Parathyroid adenoma (tissue), 2 donors: ENCODE measurements at regions not wholly inside any gene's neighbourhood (a gene's known extent, or its start where the extent isn't known, plus 50 kb on each side); places are given as distances from the start of the nearest gene placed in this dataset.

Experiments used
- H2AFZ ChIP-seq: fragments of 300-600 bp; sonication (generic); one replicate; pipeline ENCODE4 v1.7.0; 2017; ENCODE audit warnings: antibody characterized with exemption, mild to moderate bottlenecking
- H3K27ac ChIP-seq: fragments of 300-600 bp; sonication (generic); one replicate; pipeline ENCODE4 v1.7.0; 2017
- H3K27me3 ChIP-seq: fragments of 300-600 bp; sonication (generic); one replicate; pipeline ENCODE4 v1.7.0; 2017; ENCODE audit warnings: low read length; ENCODE audit not compliant: control insufficient read depth, insufficient read depth
- H3K36me3 ChIP-seq: fragments of 300-600 bp; sonication (generic); one replicate; pipeline ENCODE4 v1.7.0; 2017; ENCODE audit warnings: low read length; ENCODE audit not compliant: control insufficient read depth, insufficient read depth
- H3K4me1 ChIP-seq: fragments of 300-600 bp; sonication (generic); one replicate; pipeline ENCODE4 v1.7.0; 2017; ENCODE audit warnings: control low read depth
- H3K4me2 ChIP-seq: fragments of 300-600 bp; sonication (generic); one replicate; pipeline ENCODE4 v1.7.0; 2017; ENCODE audit warnings: low read length
- H3K4me3 ChIP-seq: fragments of 300-600 bp; sonication (generic); one replicate; pipeline ENCODE4 v1.7.0; 2017; ENCODE audit warnings: low read depth, low read length
- H3K79me2 ChIP-seq: fragments of 300-600 bp; sonication (generic); one replicate; pipeline ENCODE4 v1.7.0; 2017; ENCODE audit warnings: control low read depth
- H3K9ac ChIP-seq: fragments of 300-600 bp; sonication (generic); one replicate; pipeline ENCODE4 v1.7.0; 2017; ENCODE audit warnings: mild to moderate bottlenecking
- H3K9me3 ChIP-seq: fragments of 300-600 bp; sonication (generic); one replicate; pipeline ENCODE4 v1.7.0; 2017; ENCODE audit warnings: low read length; ENCODE audit not compliant: control insufficient read depth
- TF ChIP-seq, protein P1 (sequence below): fragments of 300-600 bp; sonication (generic); IDR thresholded peaks from one replicate; pipeline ENCODE4 v1.7.0; 2017; ENCODE audit warnings: antibody characterized with exemption, mild to moderate bottlenecking
- donor health status: primary hyperparathyroidism.

DNA sequence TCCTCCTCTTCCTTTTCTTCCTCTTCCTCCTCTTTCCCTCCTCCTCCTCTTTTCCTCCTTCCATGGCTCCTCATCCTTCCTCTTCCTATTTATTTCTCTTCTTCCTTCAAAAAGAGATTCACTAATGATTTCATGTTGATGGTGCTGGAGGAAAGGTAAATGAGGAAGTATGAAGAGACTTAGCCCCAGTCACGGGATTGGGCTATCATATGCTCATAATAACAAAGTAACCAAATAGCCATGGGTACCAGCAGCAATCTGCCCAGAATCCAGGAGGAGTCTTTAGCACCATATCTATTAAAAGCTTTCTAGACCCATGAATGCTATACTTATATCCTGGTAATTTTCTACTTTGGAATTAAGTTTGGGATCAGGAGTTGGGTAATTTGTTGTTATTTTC lies 910.9 kb upstream of the MAP3K7 start:
- Histone ChIP-seq H3K9me3 (no peaks in the 10 kb centered on the region), H3K79me2 (no peaks in the 10 kb centered on the region), H3K4me2 (no peak overlapping the region), H3K27ac (no peak overlapping the region), H3K4me1 (no peaks in the 10 kb centered on the region), H2AFZ (no peak overlapping the region), H3K4me3 (no peak overlapping the region), H3K36me3 (no peaks in the 10 kb centered on the region), H3K9ac (no peak overlapping the region), H3K27me3 (no peaks in the 10 kb centered on the region)
- TF ChIP-seq, protein P1, sequence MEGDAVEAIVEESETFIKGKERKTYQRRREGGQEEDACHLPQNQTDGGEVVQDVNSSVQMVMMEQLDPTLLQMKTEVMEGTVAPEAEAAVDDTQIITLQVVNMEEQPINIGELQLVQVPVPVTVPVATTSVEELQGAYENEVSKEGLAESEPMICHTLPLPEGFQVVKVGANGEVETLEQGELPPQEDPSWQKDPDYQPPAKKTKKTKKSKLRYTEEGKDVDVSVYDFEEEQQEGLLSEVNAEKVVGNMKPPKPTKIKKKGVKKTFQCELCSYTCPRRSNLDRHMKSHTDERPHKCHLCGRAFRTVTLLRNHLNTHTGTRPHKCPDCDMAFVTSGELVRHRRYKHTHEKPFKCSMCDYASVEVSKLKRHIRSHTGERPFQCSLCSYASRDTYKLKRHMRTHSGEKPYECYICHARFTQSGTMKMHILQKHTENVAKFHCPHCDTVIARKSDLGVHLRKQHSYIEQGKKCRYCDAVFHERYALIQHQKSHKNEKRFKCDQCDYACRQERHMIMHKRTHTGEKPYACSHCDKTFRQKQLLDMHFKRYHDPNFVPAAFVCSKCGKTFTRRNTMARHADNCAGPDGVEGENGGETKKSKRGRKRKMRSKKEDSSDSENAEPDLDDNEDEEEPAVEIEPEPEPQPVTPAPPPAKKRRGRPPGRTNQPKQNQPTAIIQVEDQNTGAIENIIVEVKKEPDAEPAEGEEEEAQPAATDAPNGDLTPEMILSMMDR = no peak

DNA sequence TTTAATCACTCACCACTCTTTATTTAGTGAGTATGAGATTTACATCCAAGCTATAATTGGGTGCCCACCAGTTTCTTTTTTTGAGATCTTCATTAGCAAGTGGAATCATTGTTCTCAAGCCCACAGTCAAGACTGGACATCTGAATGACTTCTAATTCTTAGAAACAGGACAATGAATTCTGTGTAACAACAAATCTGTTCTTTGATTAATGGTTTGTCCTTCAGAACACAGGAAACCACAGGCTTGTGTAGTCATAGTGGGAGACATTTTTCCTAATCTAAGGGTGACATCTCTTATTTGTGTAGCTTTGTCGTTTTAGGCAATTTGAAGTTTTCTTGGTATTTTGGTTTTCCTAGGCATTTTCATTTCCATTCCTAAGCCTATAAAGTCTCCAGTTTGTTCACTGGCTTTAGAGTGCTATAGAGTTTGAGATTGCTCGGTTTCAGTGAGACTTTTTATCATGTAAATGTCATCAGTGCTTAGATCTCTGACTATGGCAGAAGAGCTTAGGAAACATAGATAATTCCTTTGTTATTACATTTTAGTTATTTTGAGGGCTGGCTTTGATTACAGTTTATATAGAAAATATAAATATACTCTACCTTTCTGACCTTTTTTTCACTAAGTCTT lies 903.9 kb upstream of the MAP3K7 start:
- Histone ChIP-seq H3K9ac (no peak overlapping the region), H3K27me3 (no peaks in the 10 kb centered on the region), H2AFZ (no peak overlapping the region), H3K36me3 (no peaks in the 10 kb centered on the region), H3K4me3 (no peak overlapping the region), H3K9me3 (no peaks in the 10 kb centered on the region), H3K27ac (no peak overlapping the region), H3K4me1 (no peaks in the 10 kb centered on the region), H3K79me2 (no peaks in the 10 kb centered on the region), H3K4me2 (no peak overlapping the region)
- TF ChIP-seq, protein P1 = no peak

DNA sequence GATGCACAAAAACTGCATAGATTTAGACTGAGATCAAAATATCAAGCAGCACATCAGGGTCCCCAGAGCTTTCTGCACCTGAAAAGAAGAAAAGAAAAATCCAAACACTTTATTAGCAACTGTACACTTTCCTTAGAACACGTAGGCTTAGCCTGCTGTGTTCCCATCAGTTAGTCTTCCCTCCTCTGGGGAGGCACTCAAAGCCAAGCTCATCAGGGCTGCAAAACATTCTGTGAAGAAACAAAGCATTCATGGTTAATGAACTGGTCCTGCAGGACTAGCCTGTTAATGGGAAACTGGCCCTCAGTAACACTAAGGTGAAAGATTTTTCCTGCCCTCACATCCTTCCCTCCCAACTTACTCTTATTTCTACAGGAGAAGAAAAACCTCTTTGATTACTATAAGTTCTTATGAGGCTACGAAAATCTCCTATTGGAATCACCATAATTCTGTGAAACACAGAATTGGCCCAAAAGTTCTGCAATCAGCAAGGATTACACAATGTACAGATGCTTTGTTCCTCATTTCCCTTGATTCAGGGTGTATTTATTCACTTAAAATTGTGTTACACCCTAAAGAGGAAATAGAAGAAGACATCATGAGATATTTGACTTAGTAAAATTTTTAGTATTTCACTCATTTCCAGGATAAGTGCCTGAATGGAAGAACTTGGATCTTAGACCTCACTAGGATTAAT lies 901.0 kb upstream of the MAP3K7 start:
- Histone ChIP-seq H3K4me2 (no peak overlapping the region), H3K79me2 (no peaks in the 10 kb centered on the region), H3K36me3 (no peaks in the 10 kb centered on the region), H3K27ac (no peak overlapping the region), H3K9ac (no peak overlapping the region), H2AFZ (no peak overlapping the region), H3K4me3 (no peak overlapping the region), H3K27me3 (no peaks in the 10 kb centered on the region), H3K4me1 (no peaks in the 10 kb centered on the region), H3K9me3 (no peaks in the 10 kb centered on the region)
- TF ChIP-seq, protein P1 = no peak

DNA sequence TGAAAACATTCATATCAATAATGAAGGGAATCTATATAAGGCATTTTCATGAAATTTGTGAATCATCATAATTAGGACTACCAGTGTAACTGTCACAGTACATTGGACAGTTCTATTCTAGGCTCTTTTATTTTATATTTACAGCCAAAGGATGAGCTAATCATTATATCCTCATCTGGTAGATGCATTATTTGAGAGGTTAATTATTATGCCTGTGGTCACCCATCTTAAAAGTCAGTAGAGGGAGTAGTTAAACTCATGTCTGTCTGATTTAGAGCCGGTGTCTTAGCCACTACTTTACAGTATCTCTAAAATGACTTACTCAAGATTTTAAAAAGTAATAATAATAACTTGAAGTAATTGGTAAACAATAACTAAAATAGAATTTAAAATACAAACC lies 899.3 kb upstream of the MAP3K7 start:
- no peak overlapping the region for H3K4me2 ChIP-seq
- H3K4me1 ChIP-seq = no peaks in the 10 kb centered on the region
- no peak overlapping the region for H3K9ac ChIP-seq
- TF ChIP-seq, protein P1 = no peak
- no peak overlapping the region for H3K27ac ChIP-seq
- H3K36me3 ChIP-seq = no peaks in the 10 kb centered on the region
- H3K4me3 ChIP-seq = no peak overlapping the region
- no peaks in the 10 kb centered on the region for H3K27me3 ChIP-seq
- no peaks in the 10 kb centered on the region for H3K79me2 ChIP-seq
- no peaks in the 10 kb centered on the region for H3K9me3 ChIP-seq
- H2AFZ ChIP-seq = no peak overlapping the region

DNA sequence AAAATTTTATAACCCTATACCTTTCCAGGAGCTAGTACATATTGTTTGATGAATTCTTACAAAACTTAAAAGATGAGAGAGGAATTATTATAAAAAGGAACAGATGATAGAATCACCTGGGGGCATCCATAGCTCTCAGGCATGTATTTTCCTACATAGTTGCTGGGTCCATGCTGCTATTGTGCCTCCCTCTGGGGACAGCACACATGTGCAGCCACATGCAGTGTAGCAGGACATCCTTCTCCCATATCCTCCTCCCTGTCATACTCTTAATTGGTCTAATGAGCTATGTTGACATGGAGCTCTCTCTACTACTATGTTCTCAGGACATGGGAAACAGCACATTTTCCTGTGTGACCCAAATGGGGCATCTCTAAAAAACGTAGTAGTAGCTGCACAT lies 898.2 kb upstream of the MAP3K7 start:
- H3K4me3 ChIP-seq = no peak overlapping the region
- no peaks in the 10 kb centered on the region for H3K9me3 ChIP-seq
- no peaks in the 10 kb centered on the region for H3K4me1 ChIP-seq
- H3K36me3 ChIP-seq = no peaks in the 10 kb centered on the region
- no peak overlapping the region for H3K9ac ChIP-seq
- H3K79me2 ChIP-seq = no peaks in the 10 kb centered on the region
- no peaks in the 10 kb centered on the region for H3K27me3 ChIP-seq
- H3K4me2 ChIP-seq = no peak overlapping the region
- no peak overlapping the region for H3K27ac ChIP-seq
- H2AFZ ChIP-seq = no peak overlapping the region
- TF ChIP-seq, protein P1 = no peak
